Left colon (tissue), 2 donors: ENCODE measurements at regions not wholly inside any gene's neighbourhood (a gene's known extent, or its start where the extent isn't known, plus 50 kb on each side); places are given as distances from the start of the nearest gene placed in this dataset.

Source experiments
- ATAC-seq: fragments of 200-7000 bp; cut with Tn5 transposase; one replicate; pipeline ENCODE4 v1.9.1; 2020; ENCODE audit warnings: mild to moderate bottlenecking, moderate library complexity
- DNase-seq, 2 donors: peaks; one replicate each; pipeline ENCODE4 v3.0.0-alpha.2; 2020
- intact Hi-C, 2 donors: fragments of 100-400 bp; cut with DNase I in 1 of 2; cut with micrococcal nuclease in 1 of 2; formaldehyde crosslinking; loops; one replicate each; pipeline versions ENCODE4 v1.11.2 to v1.14.0; 2022; cut with DNase I, micrococcal nuclease
- donor health status: DM: no; HTN: no; CAD: no.
- donor health status: DM: yes; HTN: yes; CAD: no.

- ATAC-seq, result no peak
- DNase-seq, result no peak
- intact Hi-C loops, result no loop called here
Measured at GRCh38 chr2:2642906-2643890, 312.1 kb upstream of the MYT1L start.

- no peak for DNase-seq
- intact Hi-C loops, result no loop called here
- ATAC-seq, result no peak
Measured at GRCh38 chr2:2641541-2642410, 310.7 kb upstream of the MYT1L start.

GRCh38 chr2:2640818-2641217 lies 309.7 kb upstream of the MYT1L start:
- ATAC-seq (no peak), DNase-seq (no peak)
- intact Hi-C loops, result no loop called here

- no peak for ATAC-seq
- intact Hi-C loops, result no loop called here
- no peak for DNase-seq
Measured at GRCh38 chr2:2640371-2640770, 309.3 kb upstream of the MYT1L start.

DNA sequence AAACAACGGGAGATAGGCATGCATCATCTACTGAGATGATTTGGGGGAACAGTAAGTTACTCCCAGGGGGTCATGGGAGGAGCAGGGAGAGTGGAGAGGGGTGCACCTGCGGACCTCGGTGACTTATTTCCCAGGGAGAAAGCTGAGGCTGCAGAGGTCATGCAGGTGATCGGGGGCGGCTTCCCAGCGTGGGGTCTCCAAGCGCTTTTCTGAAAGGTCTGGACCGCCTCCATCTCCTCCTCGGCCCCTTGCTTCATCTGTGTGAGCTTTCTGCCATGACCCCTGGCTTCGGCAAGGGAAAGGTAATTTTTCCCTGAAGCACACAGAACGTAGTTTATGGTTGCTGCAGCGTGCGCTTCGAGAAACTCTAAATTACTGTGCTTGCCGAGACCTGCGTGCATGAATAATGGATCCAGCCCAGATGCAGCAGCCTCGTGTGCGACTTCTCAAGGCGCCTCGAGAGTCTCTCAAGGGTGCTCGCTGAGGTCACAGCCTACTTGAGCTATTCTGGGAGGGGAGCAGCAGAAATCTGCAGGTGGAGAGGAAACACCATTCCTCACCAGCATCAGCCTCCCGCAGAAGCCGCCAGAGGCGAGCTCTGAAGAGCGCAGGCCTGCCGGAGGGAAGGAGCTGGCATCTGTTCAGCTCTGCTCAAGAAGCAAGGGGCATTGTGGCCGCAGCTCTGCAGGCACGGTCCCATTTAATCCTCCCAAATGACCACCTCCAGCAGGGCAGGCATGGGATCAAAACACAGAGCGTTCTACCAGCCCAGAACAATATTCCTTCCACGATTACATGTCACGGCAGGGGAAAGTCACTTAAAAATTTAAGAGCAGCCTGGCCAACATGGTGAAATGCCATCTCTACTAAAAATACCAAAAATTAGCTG lies 308.4 kb upstream of the MYT1L start:
- ATAC-seq, result no peak
- intact Hi-C loops, result no loop called here
- DNase-seq, result no peak

DNA sequence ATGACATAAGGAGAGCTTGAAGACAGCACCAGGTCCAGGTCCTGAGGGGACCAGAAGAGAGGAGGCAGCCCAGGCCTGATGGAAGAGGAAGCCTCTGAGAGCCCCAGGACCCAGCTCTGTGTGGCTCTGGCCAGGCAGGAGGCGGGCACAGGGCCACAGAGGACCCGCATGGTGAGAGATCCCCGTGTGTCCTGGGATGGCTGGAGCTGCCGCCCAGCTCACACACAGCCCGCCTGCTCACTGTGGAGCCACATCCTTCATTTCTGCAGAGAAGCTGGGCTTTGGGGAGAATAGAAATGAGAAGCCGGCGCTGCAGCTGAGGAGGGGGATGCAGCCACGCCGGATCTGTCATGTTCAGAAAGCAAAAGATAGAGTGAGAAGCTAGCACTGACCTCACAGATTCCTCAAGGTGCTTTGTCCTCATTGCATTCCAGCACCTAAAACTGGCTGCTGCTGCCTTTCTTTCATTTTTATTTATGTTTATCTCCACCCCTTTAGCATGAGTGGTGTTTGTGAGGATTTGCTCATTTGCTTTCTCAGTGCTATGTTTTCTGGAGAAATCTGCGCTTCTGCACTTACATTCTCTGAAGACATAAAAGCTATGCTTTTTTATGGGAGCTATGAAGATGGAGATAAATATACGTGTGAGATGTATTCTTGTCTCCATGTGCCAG lies 307.6 kb upstream of the MYT1L start:
- DNase-seq, result no peak
- no peak for ATAC-seq
- intact Hi-C loops, result no loop called here

DNA sequence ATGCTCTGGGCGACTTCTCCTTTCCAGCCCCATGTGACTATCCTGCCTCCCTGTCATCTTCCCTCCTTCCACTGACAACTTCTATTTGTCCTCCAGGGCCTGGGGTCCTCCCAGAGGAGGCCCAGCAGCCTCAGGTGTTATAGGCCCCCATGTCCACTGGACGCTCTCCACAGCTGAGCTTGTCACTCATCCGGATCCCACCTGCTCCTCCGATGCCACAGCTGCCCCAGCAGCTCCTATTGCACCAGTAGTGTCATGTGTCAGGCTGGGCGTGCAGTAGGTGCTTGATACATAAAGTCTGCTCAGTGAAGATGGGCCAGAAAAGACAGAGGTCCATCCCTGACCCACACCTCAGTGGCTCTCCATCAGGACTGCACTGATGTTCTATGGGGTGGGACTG lies 305.7 kb upstream of the MYT1L start:
- intact Hi-C loops, result no loop called here
- DNase-seq (no peak), ATAC-seq (no peak)

GRCh38 chr2:2635025-2635528 lies 304.0 kb upstream of the MYT1L start:
- intact Hi-C loops, result no loop called here

GRCh38 chr2:2633017-2633416 lies 301.9 kb upstream of the MYT1L start:
- intact Hi-C loops, result no loop called here
- ATAC-seq (no peak), DNase-seq (no peak)

More at GRCh38 chr2:2635025-2635528, 304.0 kb upstream of the MYT1L start:
- DNase-seq (no peak), ATAC-seq (no peak)

- intact Hi-C loops, result no loop called here
- no peak for DNase-seq
- no peak for ATAC-seq
Measured at GRCh38 chr2:2623939-2624338, 292.9 kb upstream of the MYT1L start.

GRCh38 chr2:2621855-2622254 lies 290.8 kb upstream of the MYT1L start:
- ATAC-seq (no peak), DNase-seq (no peak)
- intact Hi-C loops, result no loop called here

- ATAC-seq (no peak), DNase-seq (no peak)
- intact Hi-C loops, result no loop called here
Measured at GRCh38 chr2:2620604-2621003, 289.5 kb upstream of the MYT1L start.

DNA sequence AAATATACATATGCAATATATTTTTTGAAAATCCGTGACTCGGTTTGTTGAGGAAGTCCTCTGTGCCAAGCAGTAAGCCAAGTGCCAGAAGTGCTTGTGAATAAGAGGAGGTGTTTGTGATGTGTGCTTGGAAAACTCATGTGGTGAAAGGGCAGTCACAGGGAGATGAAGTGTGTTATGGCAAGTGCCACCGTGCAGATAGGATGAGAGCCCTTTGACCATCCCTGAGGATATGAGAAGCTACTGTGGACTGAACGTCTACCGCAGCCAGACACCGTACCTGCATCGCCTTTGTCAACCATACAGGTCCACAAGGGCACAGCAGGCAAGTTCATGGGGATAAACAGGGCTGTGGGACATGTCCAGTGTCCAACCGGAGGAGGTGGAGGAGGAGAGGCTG lies 288.9 kb upstream of the MYT1L start:
- intact Hi-C loops, result no loop called here
- DNase-seq (no peak), ATAC-seq (no peak)

- ATAC-seq, result no peak
- no peak for DNase-seq
- intact Hi-C loops, result no loop called here
Measured at GRCh38 chr2:2614452-2614851, 283.4 kb upstream of the MYT1L start.

DNA sequence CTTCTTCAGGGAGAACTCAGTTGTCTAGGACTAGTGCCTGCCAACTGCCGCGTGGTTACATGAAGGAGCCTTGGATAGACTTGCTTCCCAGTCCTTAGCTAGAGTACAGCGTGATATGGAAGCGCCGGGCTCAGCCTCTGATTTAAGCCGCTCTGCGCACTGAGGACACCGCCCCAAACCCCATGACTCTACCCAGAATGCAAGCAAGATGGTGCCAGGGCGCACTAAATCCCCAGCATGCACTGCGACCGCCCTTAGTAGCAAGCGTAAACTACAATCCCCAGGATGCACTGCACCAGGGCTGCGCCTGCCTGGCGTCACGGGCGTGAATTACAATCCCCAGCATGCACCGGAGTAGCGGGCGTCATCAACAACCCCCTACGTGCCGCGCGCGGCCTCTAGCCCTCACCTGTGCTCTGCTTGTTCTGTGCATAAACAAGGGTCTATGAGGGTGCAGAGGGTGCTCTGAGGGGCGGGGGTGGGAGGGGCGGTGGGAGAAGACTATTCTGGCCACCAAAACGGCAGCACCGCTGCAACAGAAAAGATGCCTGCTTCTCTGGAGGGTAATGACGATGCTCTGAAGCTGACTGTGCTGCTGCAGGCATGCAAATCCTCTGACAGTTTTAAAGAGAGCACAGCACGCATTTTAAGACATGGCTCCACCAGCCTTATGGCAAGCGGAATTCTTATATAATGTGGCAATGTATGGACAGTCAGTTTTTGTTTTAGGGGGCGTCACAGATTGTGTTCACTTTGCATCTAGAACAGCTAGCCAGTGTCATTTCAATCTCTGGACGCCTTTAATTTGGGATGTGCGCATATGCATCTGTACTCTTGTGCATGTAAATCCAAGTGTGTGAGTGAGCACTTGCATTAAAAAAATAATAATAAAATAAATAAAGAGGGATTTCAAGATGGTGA lies 282.5 kb upstream of the MYT1L start:
- intact Hi-C loops, result no loop called here
- DNase-seq (peak; percentile 77 to 86), ATAC-seq (peak; percentile 99)

DNA sequence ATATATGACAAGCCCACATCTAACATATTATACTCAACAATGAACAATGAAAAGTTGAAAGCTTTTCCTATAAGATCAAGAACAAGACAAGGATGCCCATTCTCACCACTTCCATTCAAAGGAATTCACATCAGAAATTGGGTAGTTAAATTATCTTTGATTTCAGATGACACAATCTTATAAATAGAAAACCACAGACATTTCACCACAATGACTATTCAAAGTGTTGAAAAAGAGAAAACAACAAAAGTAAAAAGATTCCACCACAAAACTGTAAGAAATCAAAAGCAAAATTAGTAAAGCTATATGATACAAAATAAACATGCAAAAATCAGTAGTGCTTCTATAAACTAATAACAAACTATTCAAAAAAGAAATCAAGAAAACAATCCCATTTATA lies 279.7 kb upstream of the MYT1L start:
- ATAC-seq (no peak), DNase-seq (no peak)
- intact Hi-C loops, result no loop called here

- no peak for DNase-seq
- ATAC-seq, result no peak
- intact Hi-C loops, result no loop called here
Measured at GRCh38 chr2:2600366-2600765, 269.3 kb upstream of the MYT1L start.
